HEK293 (cell line): ENCODE measurements at regions not wholly inside any gene's neighbourhood (a gene's known extent, or its start where the extent isn't known, plus 50 kb on each side); places are given as distances from the start of the nearest gene placed in this dataset.

ENCODE experiments used
- KLF1 ChIP-seq: fragments of 450-650 bp; formaldehyde crosslinking; IDR thresholded peaks from 2 replicates; pipeline ENCODE4 v1.5.1; 2016; ENCODE audit warnings: missing biosample characterization, missing genetic modification characterization
- SCRT2 ChIP-seq: fragments of 450-650 bp; formaldehyde crosslinking; IDR thresholded peaks from 2 replicates; pipeline ENCODE4 v1.5.1; 2016; ENCODE audit warnings: missing biosample characterization, missing genetic modification characterization
- TSHZ1 ChIP-seq: fragments of 450-650 bp; formaldehyde crosslinking; IDR thresholded peaks from 2 replicates; pipeline ENCODE4 v1.5.1; 2016; ENCODE audit warnings: missing biosample characterization, missing genetic modification characterization, borderline replicate concordance
- ZNF302 ChIP-seq: fragments of 450-650 bp; formaldehyde crosslinking; IDR thresholded peaks from 2 replicates; pipeline ENCODE4 v1.5.1; 2016; ENCODE audit warnings: missing biosample characterization, missing genetic modification characterization, low read depth
- ZNF549 ChIP-seq: fragments of 450-650 bp; IDR thresholded peaks from 2 replicates; pipeline ENCODE4 v1.5.1; 2018; ENCODE audit warnings: missing biosample characterization, missing genetic modification characterization, mild to moderate bottlenecking, inconsistent platforms, moderate library complexity
- ZNF626 ChIP-seq: fragments of 450-650 bp; sonication (Bioruptor Pico); formaldehyde crosslinking; IDR thresholded peaks from 2 replicates; pipeline ENCODE4 v1.5.1; 2018; ENCODE audit warnings: missing biosample characterization, missing genetic modification characterization, inconsistent platforms

- TF ChIP-seq ZNF302 (no peak), ZNF549 (tag by site-specific recombination) (no peak), KLF1 (tag by site-specific recombination) (no peak), ZNF626 (tag by site-specific recombination) (no peak), SCRT2 (tag by site-specific recombination) (no peak), TSHZ1 (no peak)
Observed at GRCh38 chr6:118755941-118756646, 104.7 kb upstream of the CEP85L start.
